8988T (cell line): ENCODE measurements at regions not wholly inside any gene's neighbourhood (a gene's known extent, or its start where the extent isn't known, plus 50 kb on each side); places are given as distances from the start of the nearest gene placed in this dataset.
"Not testable (repeated sequence)": the region's sequence is repeated elsewhere in the genome, so short reads cannot be mapped to it uniquely, and the experiment has no call there.

Source experiments
- DNase-seq: peaks from one replicate; pipeline ENCODE4 v3.0.0; 2011

DNA sequence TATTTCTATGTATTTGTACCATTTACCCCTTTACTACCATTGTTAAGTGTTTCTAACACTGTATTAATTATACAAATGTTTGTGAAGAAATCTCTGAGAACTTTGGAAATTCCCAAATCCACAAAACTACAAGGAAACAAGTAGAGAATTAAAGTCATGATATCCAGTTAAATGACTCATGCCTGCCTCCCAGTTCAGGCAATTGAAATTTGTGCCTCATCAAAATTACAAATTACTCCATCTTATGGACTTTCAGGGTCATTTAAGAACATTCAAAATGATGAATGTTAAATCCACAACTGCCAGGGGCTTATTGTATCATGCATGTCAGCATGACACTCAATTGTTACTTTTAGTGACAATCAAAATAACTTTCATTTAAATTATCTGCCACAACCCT is 282.4 kb downstream of the ZNF326 start:
- DNase-seq = no peak

DNA sequence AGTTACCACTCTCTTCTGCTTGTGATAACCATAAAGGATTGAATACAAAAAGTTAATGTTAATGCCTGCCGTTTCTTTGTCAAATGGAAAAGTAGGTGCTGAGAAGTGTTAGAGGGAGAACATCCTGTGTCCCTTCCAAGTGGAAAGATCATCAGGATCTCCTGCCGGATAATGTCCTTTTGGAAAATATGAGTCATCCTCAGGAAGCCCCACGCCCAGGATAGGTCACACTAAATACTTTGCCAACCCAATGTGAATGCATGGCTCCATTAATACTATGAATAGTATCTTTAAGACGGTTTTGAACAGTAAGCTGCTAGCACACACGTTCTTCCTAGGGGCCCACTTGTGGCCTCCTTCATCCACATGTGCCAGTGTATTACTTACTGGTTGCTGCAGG is 279.5 kb downstream of the ZNF326 start:
- DNase-seq = no peak

DNA sequence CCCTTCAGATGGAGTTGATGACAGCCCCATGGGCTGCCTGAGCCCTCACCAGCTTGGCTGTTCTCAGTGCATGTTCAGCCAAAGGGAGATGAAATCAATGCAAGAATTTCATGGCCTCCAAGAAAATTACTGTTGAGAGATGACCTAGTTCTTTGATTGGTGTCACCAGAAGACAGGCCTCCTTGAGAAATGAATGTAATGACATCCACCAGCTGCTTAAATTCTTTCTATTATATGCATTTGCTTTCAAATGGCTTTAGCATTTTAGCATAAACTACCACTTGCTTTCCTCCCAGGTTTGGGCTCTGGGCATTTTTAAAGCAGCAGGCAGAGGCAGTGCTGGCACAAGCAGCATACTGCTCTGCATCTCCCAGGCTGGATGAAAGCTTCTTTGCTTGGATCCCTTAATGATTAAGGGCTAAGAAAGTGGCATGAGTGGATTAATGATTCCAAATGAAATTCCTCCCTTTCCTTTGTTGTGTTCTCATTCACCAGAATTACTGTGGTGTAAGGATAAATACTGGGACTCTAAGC is 278.4 kb downstream of the ZNF326 start:
- no peak for DNase-seq

DNA sequence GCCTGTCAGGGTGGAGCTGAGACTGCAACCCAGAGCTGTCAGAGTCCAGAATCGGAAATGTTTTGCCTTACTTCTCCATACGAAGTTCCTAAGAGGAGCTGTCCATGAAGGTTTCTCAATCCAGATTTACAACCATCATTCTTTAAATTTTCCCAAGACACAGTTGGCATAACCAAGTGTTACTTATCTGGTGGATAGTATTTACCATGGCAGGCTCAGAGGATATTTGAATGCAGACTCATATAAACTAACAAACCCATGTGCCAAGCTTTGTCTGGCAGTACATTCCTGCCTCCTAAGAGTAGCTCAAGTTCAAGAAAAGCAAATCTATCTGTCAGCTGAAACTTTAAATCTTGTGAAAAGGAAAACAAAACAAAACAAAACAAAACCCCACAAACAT is 267.9 kb downstream of the ZNF326 start:
- DNase-seq = no peak

DNA sequence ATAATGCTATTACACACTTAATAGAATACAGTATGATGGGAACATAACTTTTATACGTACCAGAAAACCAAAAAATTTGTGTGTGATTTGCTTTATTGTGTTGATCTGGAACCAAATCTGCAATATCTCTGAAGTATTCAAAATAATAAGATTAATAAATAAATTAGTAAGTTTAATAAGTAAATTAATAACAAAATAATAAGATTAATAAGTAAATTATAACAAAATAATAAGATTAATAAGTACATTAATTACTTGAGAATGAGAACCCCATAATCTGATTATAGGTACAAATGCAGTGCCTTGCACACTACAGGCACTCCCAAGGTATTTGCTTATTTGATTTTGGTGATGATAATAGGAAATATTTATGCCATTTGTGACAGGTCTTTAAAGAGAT is 267.4 kb downstream of the ZNF326 start:
- no peak for DNase-seq

DNA sequence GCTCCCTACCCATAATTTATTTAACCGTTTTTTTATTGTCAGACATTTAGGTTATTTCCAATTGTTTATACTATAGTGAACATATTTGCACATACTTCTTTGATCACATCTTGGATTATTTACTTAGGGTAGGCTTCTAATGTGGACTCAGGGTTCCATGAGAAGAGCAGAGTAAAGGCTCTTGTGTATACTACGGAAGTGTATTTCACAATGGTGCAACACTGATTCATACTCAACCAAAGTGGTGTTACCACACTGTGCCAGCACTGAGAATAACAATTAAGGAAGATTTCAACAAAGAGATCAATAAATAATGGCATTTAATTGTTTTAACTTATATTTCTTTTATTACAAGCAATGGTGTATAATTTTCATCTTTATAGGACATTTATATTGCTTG is 251.2 kb downstream of the ZNF326 start:
- no peak for DNase-seq

DNA sequence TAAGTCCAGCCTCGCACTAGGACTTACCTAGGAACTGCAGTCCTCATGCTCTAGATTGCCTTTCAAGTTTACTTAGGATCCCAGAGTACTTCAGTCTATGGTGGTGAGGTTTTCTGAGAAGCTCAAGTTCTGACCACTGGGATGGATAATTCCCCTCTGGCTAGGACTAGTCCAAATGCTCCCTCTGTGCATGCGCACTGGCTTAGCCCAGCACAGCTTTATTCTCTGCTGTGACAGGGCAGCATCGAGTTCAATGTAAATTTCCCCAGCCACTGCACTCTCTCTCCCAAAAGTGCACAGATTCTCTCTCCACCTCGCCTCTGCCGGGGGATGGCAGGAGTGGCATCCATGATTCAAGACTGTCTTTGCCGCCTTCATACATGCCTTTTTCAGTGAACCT is 241.6 kb downstream of the ZNF326 start:
- no peak for DNase-seq

DNA sequence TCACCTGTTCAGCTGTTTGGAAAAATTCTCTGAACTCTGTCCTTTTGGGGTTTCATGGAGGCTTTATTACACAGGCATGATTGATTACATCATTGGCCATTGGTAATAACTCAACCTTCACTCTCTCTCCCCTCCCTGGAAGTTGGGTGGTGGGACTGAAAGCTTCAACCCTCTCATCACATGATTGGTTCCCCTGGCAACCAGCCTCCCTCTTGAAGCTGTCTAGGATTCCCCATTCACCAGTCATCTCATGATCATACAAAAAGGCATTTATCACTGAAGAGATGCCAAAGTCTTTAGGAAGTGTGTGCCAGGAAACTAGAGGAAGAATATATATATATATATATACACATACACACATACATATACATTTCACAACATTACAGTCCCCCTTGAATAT is 228.5 kb downstream of the ZNF326 start:
- no peak for DNase-seq

DNA sequence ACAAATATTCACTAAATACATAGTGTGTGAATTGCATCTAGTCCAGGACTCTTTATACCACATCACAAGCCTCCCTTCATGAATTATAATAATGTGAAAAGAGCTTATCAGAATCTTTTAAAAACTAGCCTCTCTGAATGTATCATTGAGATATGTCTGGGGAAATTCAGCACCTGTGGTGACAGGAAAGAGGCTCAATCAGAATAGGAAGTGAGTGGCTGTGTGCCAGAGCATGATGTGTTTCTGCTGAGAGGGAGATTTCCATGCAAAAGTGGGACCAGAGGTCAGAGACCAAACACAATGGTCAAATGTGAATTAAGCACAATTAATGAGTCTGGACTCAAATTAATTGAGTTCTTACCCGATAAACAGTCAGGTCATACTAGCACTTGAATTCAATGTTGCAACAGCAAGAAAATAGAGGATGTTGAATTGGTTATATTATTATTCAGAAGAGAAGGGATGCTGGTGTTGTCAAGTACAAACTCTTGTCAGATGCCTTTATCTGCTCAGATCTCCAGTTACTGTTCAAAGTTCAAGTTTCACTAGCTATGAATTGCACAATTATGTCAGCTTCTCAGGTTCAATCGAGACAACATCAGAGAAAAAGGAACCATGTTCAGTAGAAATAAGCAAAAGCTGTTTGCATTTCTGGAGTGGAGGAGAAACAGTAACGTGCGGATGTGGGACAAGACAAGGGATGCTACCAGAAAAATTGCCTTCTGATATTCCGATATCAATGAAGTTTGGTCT is 226.2 kb downstream of the ZNF326 start:
- no peak for DNase-seq

DNA sequence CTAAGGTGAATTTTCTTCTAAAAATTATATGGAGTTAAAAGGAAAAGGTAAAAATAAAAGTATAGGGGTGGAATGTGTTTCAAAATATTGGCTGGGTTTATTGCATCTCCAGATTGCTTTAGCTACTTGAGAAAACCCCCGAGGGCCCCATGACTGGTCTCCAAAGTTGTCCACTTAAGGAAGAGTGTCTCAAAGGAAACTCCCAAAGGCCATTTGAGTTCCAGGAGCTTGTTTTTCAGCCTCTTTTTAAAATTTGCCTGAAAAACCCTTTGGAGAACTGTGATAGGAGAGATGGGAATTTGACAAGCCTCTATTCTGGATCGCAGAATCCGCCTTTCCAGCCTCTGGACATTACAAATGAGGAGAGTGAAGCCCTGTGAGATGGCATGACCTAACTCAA is 225.6 kb downstream of the ZNF326 start:
- no peak for DNase-seq

DNA sequence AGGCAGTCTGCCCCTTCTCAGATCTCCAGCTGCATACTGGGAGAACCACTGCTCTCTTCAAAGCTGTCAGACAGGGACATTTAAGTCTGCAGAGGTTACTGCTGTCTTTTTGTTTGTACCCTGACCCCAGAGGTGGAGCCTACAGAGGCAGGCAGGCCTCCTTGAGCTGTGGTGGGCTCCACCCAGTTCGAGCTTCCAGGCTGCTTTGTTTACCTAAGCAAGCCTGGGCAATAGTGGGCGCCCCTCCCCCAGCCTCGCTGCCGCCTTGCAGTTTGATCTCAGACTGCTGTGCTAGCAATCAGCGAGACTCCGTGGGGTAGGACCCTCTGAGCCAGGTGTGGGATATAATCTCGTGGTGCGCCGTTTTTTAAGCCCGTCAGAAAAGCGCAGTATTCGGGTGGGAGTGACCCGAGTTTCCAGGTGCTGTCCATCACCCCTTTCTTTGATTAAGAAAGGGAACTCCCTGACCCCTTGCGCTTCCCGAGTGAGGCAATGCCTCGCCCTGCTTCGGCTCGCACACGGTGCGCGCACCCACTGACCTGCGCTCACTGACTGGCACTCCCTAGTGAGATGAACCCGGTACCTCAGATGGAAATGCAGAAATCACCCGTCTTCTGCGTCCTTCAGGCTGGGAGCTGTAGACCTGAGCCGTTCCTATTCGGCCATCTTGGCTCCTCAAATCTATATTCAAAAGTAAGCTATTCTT is 224.4 kb downstream of the ZNF326 start:
- DNase-seq = not testable (repeated sequence)

DNA sequence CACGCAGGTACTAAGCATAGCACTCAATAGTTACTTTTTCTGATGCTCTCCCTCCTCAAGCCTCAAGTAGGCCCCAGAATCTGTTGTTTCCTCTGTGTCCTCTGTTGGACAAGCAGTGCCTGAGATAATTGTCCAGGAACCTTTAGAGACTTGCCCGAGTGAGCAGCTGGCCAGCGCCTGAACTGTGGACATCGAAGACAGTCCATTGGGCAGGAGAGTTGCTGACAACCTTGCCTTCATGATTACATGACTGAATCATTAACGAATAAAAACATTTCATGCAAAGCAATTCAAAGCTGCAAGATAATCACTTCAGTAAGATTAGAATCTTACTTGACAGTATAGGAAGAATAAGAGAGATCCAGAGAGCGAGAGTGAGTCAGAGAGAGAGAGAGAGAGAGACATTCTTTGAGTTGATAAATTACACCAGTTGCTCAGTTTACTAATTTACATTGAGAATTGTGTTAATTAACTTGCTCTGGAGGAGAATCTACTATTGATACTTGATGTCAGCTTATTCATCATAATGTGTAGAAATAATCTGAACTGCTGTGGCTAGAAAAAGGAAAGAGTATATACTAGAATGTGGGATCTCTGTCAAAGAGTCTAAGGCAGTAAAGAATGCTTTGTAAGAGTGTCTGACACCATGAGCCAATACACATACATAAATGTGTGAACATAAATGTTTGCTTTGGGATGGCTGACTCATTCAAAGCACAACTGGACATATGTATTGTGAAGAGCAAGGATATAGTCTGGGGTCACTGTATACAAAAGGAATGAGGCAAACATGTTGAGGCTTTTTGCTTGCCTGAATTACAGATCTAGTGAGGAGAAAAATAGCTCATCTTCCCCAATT is 216.0 kb downstream of the ZNF326 start:
- no peak for DNase-seq

DNA sequence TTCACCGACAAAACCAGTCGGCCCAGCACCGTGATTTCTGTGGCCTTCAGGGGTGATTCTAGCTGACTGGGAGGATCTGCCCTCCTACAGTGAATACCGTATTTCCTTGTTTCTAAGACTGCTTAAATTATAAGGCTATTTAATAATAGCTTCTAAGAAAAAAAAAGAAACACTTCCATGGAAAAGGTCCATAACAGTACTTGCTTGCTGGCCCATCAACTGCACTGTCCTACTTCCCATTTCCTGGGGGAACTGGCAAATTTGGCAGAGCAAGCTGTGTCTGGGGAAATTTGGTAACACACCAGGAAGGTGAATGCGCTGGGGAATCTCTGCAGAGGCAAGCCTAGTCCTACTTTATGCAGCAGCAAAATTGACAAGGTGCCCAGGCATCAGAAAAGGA is 214.0 kb downstream of the ZNF326 start:
- no peak for DNase-seq

DNA sequence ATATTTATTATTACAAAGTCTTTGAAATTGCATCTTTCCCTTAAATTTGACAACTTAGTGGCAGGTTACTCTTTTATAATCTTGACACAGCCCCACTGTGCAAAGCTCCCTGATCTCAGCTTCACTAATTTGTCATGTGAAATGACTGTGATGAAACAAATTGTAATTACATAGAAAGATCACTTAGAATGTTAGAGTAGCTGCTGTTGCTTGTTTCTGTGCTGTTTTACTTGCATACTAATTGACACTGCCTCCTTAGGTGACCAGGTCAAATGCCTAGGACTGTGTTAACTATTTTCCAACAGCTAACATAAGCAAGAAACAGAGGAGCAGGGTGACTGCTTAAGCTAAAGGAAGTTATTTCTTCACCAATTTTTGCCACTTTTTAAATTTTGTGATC is 211.3 kb downstream of the ZNF326 start:
- no peak for DNase-seq

DNA sequence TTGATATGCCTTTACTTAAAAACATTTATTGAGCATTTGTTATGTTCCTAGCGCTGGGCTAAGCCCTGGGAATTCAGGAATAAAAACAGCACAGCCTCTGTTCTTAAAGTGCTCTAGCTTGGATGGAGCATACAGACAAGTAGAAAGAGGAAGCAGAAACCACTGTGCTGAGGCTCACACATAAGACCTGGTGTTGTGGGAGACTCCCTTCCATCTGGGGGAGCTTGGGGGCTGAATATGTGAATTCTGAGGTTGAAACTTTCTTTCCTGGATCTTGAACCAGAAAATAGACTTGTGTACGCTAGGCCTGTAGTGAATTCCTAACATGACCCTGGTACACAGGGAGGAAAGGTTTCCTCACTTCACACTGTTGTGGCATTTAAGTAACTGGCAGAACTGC is 209.9 kb downstream of the ZNF326 start:
- DNase-seq = no peak

DNA sequence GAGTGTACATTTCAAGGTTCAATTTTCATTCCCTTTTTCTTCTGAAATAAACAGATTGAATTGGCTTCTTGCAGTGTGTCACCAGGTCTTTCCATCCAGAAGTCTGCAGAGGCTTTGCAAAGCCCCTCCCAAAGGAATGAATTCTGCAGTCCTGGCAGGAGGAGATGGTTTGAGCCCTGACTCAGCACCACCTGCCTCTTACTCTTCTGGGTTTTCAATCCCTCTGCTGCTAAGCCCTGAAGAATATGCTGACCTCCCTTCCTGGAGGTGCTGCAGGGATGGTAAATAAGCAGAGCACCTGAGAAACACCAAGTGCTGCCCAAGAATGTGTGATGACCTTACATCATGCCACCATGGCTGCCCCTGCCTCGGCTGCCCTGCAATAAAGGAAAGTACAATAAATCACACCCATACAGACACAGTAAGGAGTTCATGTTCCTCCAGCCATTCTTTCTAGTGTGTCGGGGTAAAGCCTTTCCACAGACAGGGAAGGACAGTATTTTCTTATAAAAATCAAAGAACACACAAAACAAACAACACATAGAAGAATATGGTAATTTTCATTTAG is 209.2 kb downstream of the ZNF326 start:
- no peak for DNase-seq

DNA sequence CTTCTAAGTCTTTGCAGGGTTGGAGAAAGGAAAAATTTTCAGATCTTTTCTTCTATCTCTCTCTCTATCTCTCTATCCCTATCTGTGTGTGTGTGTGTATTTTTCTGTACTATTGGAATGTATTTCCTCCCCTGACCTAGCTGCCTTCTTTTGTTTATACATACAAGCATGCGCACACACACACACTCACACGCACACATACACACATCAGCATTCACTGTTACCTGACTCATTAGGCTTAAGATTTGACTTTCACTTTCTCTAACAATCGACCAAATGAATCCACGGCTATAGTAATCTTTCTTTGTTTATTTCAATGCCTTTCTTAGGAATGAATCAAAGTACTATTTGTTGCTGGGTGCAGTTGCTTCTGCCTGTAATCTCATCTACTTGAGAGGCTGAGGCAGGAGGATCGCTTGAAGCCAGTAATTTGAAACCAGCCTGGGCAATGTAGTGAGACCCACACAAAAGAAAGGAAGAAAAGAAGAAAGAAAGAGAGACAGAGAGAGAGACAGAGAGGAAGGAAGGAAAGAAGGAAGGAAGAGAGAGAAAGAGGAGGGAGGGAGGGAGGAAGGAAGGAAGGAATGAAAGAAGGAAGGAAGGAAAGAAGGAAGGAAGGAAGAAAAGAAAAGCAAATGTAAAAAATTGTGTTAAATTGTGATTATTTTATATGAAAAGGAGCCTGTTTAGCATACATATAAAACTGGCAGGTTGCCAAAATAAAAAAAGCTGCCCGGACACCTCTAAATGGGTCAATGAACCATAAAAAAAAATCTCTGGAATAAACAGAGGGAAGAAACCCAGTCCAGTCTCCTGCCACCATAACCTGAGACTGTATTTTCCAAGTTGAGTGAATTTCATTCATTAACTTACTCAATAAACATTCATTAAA is 206.8 kb downstream of the ZNF326 start:
- DNase-seq = no peak

DNA sequence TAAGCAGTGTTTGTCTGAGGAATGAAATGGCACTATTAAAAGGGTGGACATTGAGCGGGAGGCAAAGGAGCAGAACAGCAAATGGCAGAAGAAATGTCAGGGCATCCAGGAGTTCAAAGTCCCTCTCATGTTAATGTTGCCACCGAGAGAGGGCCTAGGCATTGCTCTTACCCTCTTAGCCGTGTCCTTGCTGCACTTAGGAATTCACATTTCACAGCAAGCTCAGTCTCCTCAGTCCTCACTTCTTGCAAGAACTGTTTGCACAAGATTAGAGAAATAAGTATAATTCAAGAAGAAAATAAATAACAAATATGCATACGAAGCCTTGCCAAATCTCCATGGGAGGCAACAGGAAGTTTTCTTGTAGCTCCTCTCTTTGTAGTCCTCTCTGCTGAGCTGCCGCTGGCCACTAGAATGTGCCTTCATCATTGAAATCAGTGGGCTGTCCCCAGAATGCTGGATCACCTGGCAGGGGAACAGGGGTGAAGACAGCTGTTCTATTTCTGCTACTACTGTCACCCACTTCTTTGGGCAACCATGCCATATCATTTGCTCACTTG is 205.8 kb downstream of the ZNF326 start:
- DNase-seq = no peak

DNA sequence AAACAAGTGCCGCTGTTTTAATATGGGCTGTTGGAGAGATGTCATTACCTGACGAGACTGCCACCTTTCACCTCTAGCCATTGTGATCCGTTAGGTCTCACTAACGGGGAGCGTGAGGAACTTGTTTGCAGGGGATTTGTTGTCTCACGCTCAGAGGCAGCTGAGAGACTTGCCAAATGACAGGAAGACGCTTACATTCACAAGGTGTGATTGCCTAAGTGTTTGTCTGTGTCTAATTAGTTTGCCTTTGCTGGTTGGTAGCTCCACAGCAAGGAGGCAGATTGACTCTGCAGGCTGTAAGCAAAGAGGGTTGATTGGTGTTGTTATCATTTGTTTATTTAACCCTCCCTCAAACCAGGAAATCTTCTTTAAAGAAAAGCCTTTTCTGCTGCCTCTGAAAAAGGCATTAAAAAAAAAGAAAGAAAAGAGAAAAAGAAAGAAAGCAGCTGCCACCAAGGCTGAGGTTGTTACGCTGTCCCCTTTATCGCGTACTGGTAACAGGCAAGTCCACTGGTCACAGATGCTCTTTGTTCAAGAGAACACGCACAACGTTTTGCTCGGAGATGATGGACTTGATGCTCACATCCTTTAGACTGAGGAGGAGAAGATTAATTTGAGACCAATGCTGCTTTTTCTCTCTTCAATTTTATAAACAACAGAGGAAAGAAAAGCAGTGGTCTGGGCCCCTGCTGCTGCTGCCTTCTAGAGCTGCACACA is 203.9 kb downstream of the ZNF326 start:
- no peak for DNase-seq

DNA sequence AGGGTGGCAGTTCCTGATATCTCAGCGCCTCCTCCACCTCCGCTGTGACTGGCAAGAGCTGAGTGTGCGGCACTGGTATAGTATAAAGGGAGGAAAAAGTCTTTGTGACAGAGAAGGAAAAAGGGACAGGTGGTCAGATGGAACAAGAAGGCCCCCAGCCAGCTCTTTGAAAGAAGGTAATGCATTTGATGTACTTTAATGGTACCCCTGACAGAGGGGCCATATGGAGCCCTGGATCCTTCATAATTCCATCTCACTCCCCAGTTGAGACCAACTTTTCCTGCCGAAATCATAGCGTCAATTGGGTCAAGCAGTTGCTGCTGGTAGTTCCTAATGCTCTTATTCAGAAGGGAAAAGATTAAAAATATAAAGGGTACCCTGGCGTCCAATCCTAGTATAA is 198.2 kb downstream of the ZNF326 start:
- DNase-seq = no peak

DNA sequence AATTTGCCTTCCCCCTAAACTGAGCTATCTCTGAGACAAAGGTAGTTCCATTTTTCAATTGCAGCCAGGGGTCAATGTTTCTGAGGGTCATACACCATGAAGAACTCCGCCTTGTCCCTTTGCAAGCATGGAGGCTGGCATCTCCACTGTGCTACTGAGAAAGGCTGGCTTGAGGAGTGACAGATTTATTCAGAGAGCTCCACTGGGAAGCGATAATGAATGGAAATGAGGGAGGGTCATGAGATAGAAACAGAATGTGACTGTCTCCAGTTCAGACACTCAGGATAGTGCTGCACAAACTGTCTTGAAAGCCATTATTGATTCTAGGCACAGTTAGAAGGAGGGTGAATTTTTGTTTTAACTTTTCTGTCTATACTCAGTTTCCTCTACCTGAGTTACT is 197.5 kb downstream of the ZNF326 start:
- no peak for DNase-seq
